Pancreas (tissue), 10 donors: ENCODE measurements at regions not wholly inside any gene's neighbourhood (a gene's known extent, or its start where the extent isn't known, plus 50 kb on each side); places are given as distances from the start of the nearest gene placed in this dataset.

Source experiments
- ATAC-seq, 4 donors: fragments of 200-7000 bp; cut with Tn5 transposase; one replicate each; pipeline versions ENCODE4 v1.8.0 to v1.9.1; 2020; ENCODE audit warnings: mild to moderate bottlenecking in 4 of 4, moderate library complexity in 4 of 4
- DNase-seq, 6 donors: peaks; one replicate each; pipeline ENCODE4 v3.0.0-alpha.2; 2020
- FAIRE-seq: peaks from 2 replicates; lab custom pipeline; 2012; peaks lifted over from hg19 to GRCh38; lab: Jason Lieb, UNC
- H3K27ac ChIP-seq, 4 donors: fragments of 200-600 bp; sonication (generic); 1 replicate in 3 of 4; 2 replicates in 1 of 4; pipeline versions ENCODE4 v1.5.0 to v1.8.0; 2020
- H3K27me3 ChIP-seq, 4 donors: fragments of 200-600 bp; one replicate each; pipeline ENCODE4 v1.8.0; 2021
- H3K36me3 ChIP-seq, 3 donors: fragments of 200-600 bp; sonication (generic) in 1 of 3; one replicate each; pipeline versions ENCODE4 v1.5.0 to v1.8.0; 2020 to 2021
- H3K4me1 ChIP-seq, 3 donors: fragments of 200-600 bp; one replicate each; pipeline ENCODE4 v1.8.0; 2021
- H3K4me3 ChIP-seq, 4 donors: fragments of 200-600 bp; sonication (generic) in 2 of 4; one replicate each; pipeline versions ENCODE4 v1.5.0 to v1.8.0; 2020 to 2021
- H3K9me3 ChIP-seq, 4 donors: fragments of 200-600 bp; one replicate each; pipeline ENCODE4 v1.8.0; 2021
- CTCF ChIP-seq, 4 donors: fragments of 200-600 bp; sonication (generic) in 3 of 4; IDR thresholded peaks; one replicate each; pipeline versions ENCODE4 v1.5.0 to v1.8.0; 2021; ENCODE audit warnings: antibody characterized with exemption in 4 of 4
- WGBS, 2 donors: extraction: QIAGEN DNeasy Blood & Tissue Kit; methylation state at CpG; one replicate each; pipeline ENCODE4 v1.1.7; 2013; 5-methylcytosine and 5-hydroxymethylcytosine counted together
- intact Hi-C, 3 donors: fragments of 100-400 bp; cut with DNase I; formaldehyde crosslinking; loops; one replicate each; pipeline versions ENCODE4 v1.11.1 to v1.14.2; 2022
- donor health status: healthy with polysubstance abuse.
- donor health status: DM: no; HTN: no; CAD: no; lungs with moderate emphysema.
- donor health status: DM: no; HTN: no; CAD: no.
- donor health status: control.
- donor health status: control.
- donor health status: Bipolar disorder and iron deficiency.
- donor health status: DM: yes; HTN: yes; CAD: no.
- donor health status: DM: no; HTN: no; CAD: no.
- donor health status: DM: no; HTN: no; CAD: no.
- donor health status: DM: yes; HTN: yes; CAD: no.

DNA sequence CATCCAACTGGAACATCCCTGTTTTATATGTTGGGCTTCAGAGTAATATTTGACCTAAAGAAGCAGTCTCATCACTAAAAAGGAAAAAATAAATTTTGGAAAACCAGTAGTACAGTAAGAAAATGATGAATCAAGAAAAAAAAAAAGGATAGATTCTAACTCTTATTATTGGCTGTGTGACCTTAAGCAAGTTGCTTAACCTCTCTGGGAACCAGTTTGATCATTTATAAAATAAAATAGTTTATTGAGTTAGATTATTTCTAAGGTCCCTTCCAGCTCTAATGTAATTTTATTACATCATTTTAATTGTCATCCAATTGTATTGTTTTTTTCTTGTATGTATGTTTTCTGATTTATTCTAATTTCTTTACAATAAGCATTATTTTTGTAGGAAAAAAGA, 127.0 kb downstream of the PRELID2 start:
- ATAC-seq (no peak), FAIRE-seq (no peak)
- no peak overlapping the region for H3K27ac ChIP-seq

GRCh38 chr5:145704724-145705123, 130.4 kb downstream of the PRELID2 start:
- WGBS, 2 donors, result 98% methylated on average over 3 of the region's 3 CpGs
- no peak for ATAC-seq
- Histone ChIP-seq H3K27me3 (no peaks in the 10 kb centered on the region), H3K4me1 (no peaks in the 10 kb centered on the region), H3K4me3 (no peak overlapping the region), H3K27ac (no peak overlapping the region), H3K36me3 (no peaks in the 10 kb centered on the region), H3K9me3 (no peaks in the 10 kb centered on the region)
- no peak for TF ChIP-seq CTCF (IDR thresholded peaks at IDR 0.05)
- DNase-seq, result no peak
- FAIRE-seq, result no peak
- intact Hi-C loops, result no loop called here

More for the DNA sequence above, 127.0 kb downstream of the PRELID2 start:
- DNase-seq, result no peak
- Histone ChIP-seq H3K4me1 (peaks cover 5 to 10% (median 8%) of the 10 kb centered on the region in 3 donors), H3K4me3 (no peak overlapping the region), H3K27me3 (no peaks in the 10 kb centered on the region), H3K36me3 (no peaks in the 10 kb centered on the region), H3K9me3 (no peaks in the 10 kb centered on the region)
- no peak for TF ChIP-seq CTCF (IDR thresholded peaks at IDR 0.05)
- intact Hi-C loops, result no loop called here

- TF ChIP-seq CTCF (IDR thresholded peaks at IDR 0.05), result no peak
- Histone ChIP-seq H3K4me1 (no peaks in the 10 kb centered on the region), H3K4me3 (no peak overlapping the region), H3K36me3 (no peaks in the 10 kb centered on the region), H3K9me3 (no peaks in the 10 kb centered on the region), H3K27me3 (no peaks in the 10 kb centered on the region), H3K27ac (no peak overlapping the region)
- DNase-seq (no peak), FAIRE-seq (no peak), ATAC-seq (no peak)
- intact Hi-C loops, result no loop called here
- 79 to 94% methylated on average over 4 of the region's 4 CpGs for WGBS, 2 donors
Observed at GRCh38 chr5:145703856-145704255, 131.3 kb downstream of the PRELID2 start.

GRCh38 chr5:145701404-145701803, 133.7 kb downstream of the PRELID2 start:
- ATAC-seq (no peak), FAIRE-seq (no peak)
- WGBS, 2 donors, result 87 to 93% methylated on average over 3 of the region's 3 CpGs

DNA sequence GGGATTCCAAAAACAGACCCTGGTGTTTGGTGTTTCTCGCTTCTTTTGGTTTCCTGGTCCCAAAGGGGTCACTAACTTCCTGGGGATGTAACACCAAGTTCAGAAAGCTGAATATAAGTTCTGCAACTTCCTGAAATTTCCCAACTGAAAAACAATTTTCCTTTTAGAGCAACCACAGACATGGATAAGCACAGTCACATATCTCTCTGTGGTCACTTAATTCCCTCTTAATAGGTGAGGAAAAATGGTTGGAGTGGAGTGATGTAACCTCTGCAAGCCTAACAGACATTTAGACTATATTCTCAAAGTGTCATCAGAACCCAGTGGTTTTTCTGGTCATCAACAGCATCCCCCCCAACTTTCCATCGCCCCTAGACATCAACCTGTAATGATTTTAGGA, 135.3 kb downstream of the PRELID2 start:
- intact Hi-C loops, result no loop called here
- DNase-seq, result no peak
- no peak overlapping the region for H3K4me3 ChIP-seq

More at GRCh38 chr5:145701404-145701803, 133.7 kb downstream of the PRELID2 start:
- Histone ChIP-seq H3K36me3 (no peaks in the 10 kb centered on the region), H3K4me3 (no peak overlapping the region), H3K4me1 (no peaks in the 10 kb centered on the region), H3K27me3 (no peaks in the 10 kb centered on the region), H3K9me3 (no peaks in the 10 kb centered on the region), H3K27ac (no peak overlapping the region)
- DNase-seq, result no peak
- intact Hi-C loops, result no loop called here
- no peak for TF ChIP-seq CTCF (IDR thresholded peaks at IDR 0.05)

More for the DNA sequence above, 135.3 kb downstream of the PRELID2 start:
- no peaks in the 10 kb centered on the region for H3K27me3 ChIP-seq
- no peak for ATAC-seq
- H3K4me1 ChIP-seq, result no peaks in the 10 kb centered on the region
- TF ChIP-seq CTCF (IDR thresholded peaks at IDR 0.05), result no peak
- H3K36me3 ChIP-seq, result no peaks in the 10 kb centered on the region
- FAIRE-seq, result no peak
- 88 to 90% methylated on average over 2 of the region's 2 CpGs for WGBS, 2 donors
- H3K27ac ChIP-seq, result no peak overlapping the region
- no peaks in the 10 kb centered on the region for H3K9me3 ChIP-seq
